Tibial artery (tissue), 4 donors: ENCODE measurements at regions not wholly inside any gene's neighbourhood (a gene's known extent, or its start where the extent isn't known, plus 50 kb on each side); places are given as distances from the start of the nearest gene placed in this dataset.

Source experiments
- DNase-seq, 2 donors: peaks; one replicate each; pipeline ENCODE4 v3.0.0-alpha.2; 2019
- H3K27ac ChIP-seq, 2 donors: fragments of 200-600 bp; sonication (generic) in 1 of 2; 1 replicate in 1 of 2; 2 replicates in 1 of 2; pipeline ENCODE4 v1.5.1; 2018 to 2019; ENCODE audit warnings: mild to moderate bottlenecking in 1 of 2
- H3K27me3 ChIP-seq, 2 donors: fragments of 200-600 bp; sonication (generic) in 1 of 2; one replicate each; pipeline versions ENCODE4 v1.5.1 to v1.6.0; 2016 to 2019
- H3K36me3 ChIP-seq, 3 donors: fragments of 200-600 bp; sonication (generic) in 2 of 3; one replicate each; pipeline ENCODE4 v1.5.1; 2016 to 2019; ENCODE audit warnings: mild to moderate bottlenecking in 2 of 3
- H3K4me1 ChIP-seq, 4 donors: fragments of 200-600 bp; sonication (generic) in 2 of 4; 1 replicate in 3 of 4; 2 replicates in 1 of 4; pipeline ENCODE4 v1.5.1; 2016 to 2019
- H3K4me3 ChIP-seq, 2 donors: fragments of 200-600 bp; sonication (generic) in 1 of 2; 1 replicate in 1 of 2; 2 replicates in 1 of 2; pipeline ENCODE4 v1.5.1; 2018 to 2019; ENCODE audit warnings: mild to moderate bottlenecking in 2 of 2
- H3K9me3 ChIP-seq, 3 donors: fragments of 200-600 bp; sonication (generic) in 1 of 3; one replicate each; pipeline ENCODE4 v1.5.1; 2016 to 2019
- CTCF ChIP-seq, 2 experiments: fragments of 200-600 bp in 1 of 2; fragments of 450-650 bp in 1 of 2; IDR thresholded peaks; one replicate each; pipeline ENCODE4 v1.5.1; 2017 to 2019; ENCODE audit warnings: antibody characterized with exemption in 2 of 2, mild to moderate bottlenecking in 1 of 2, moderate library complexity in 1 of 2
- intact Hi-C: fragments of 100-400 bp; cut with DNase I; formaldehyde crosslinking; loops from one replicate; pipeline ENCODE4 v1.15.0; 2023; ENCODE audit warnings: low total_unique reads

- H3K27ac ChIP-seq = no peak overlapping the region
- no peaks in the 10 kb centered on the region for H3K36me3 ChIP-seq
- no peaks in the 10 kb centered on the region for H3K27me3 ChIP-seq
- no peaks in the 10 kb centered on the region for H3K4me1 ChIP-seq
- no peaks in the 10 kb centered on the region for H3K9me3 ChIP-seq
- no peak for TF ChIP-seq CTCF (IDR thresholded peaks at IDR 0.05)
- no peak overlapping the region for H3K4me3 ChIP-seq
- DNase-seq = no peak
- intact Hi-C loops = no loop called here
Observed at GRCh38 chr21:26761174-26761915, 83.9 kb downstream of the ADAMTS1 start.

GRCh38 chr21:26759731-26760130 is 85.5 kb downstream of the ADAMTS1 start:
- DNase-seq = no peak
- intact Hi-C loops = no loop called here
- Histone ChIP-seq H3K27ac (no peak overlapping the region), H3K4me1 (no peaks in the 10 kb centered on the region), H3K4me3 (no peak overlapping the region), H3K9me3 (no peaks in the 10 kb centered on the region), H3K27me3 (no peaks in the 10 kb centered on the region), H3K36me3 (no peaks in the 10 kb centered on the region)
- no peak for TF ChIP-seq CTCF (IDR thresholded peaks at IDR 0.05)

- H3K27me3 ChIP-seq = no peaks in the 10 kb centered on the region
- DNase-seq = no peak
- no peak for TF ChIP-seq CTCF (IDR thresholded peaks at IDR 0.05)
- intact Hi-C loops = no loop called here
- H3K36me3 ChIP-seq = no peaks in the 10 kb centered on the region
- H3K27ac ChIP-seq = no peak overlapping the region
- no peaks in the 10 kb centered on the region for H3K9me3 ChIP-seq
- H3K4me3 ChIP-seq = no peak overlapping the region
- no peaks in the 10 kb centered on the region for H3K4me1 ChIP-seq
Observed at GRCh38 chr21:26758083-26758880, 86.9 kb downstream of the ADAMTS1 start.

- intact Hi-C loops = no loop called here
- Histone ChIP-seq H3K4me1 (no peaks in the 10 kb centered on the region), H3K27me3 (no peaks in the 10 kb centered on the region), H3K36me3 (no peaks in the 10 kb centered on the region), H3K9me3 (no peaks in the 10 kb centered on the region), H3K27ac (no peak overlapping the region), H3K4me3 (no peak overlapping the region)
- DNase-seq = no peak
- no peak for TF ChIP-seq CTCF (IDR thresholded peaks at IDR 0.05)
Observed at GRCh38 chr21:26756491-26757159, 88.6 kb downstream of the ADAMTS1 start.

- no peaks in the 10 kb centered on the region for H3K36me3 ChIP-seq
- no peaks in the 10 kb centered on the region for H3K4me1 ChIP-seq
- H3K4me3 ChIP-seq = no peak overlapping the region
- H3K27ac ChIP-seq = no peak overlapping the region
- no peaks in the 10 kb centered on the region for H3K27me3 ChIP-seq
- intact Hi-C loops = no loop called here
- H3K9me3 ChIP-seq = no peaks in the 10 kb centered on the region
- DNase-seq = no peak
- TF ChIP-seq CTCF (IDR thresholded peaks at IDR 0.05) = no peak
Observed at GRCh38 chr21:26754853-26755252, 90.4 kb downstream of the ADAMTS1 start.
